Epithelial cell of proximal tubule (primary cell): ENCODE measurements at regions not wholly inside any gene's neighbourhood (a gene's known extent, or its start where the extent isn't known, plus 50 kb on each side); places are given as distances from the start of the nearest gene placed in this dataset.
"Not testable (repeated sequence)": the region's sequence is repeated elsewhere in the genome, so short reads cannot be mapped to it uniquely, and the experiment has no call there.

Source experiments
- DNase-seq: peaks from one replicate; pipeline ENCODE4 v3.0.0-alpha.2; 2011; ENCODE audit warnings: low read depth
- H3K4me3 ChIP-seq: 2 replicates; pipeline ENCODE4 v1.5.1; 2011; ENCODE audit warnings: low read depth, mild to moderate bottlenecking, low read length
- CTCF ChIP-seq: conservative IDR thresholded peaks from 2 replicates; pipeline ENCODE4 v1.5.1; 2012; ENCODE audit warnings: low read depth, mild to moderate bottlenecking, low read length

GRCh38 chr5:86305050-86305449 is 312.7 kb upstream of the COX7C start:
- peak; percentile 49 for TF ChIP-seq CTCF
- not testable (repeated sequence) for DNase-seq, H3K4me3 ChIP-seq

- DNase-seq: no peak
- H3K4me3 ChIP-seq: no peak overlapping the region
- TF ChIP-seq CTCF: no peak
Measured at GRCh38 chr5:86314951-86315350, 302.8 kb upstream of the COX7C start.

GRCh38 chr5:86320266-86320665 is 297.5 kb upstream of the COX7C start:
- TF ChIP-seq CTCF: no peak
- no peak overlapping the region for H3K4me3 ChIP-seq
- DNase-seq: peak; percentile 42

GRCh38 chr5:86329318-86329717 is 288.4 kb upstream of the COX7C start:
- TF ChIP-seq CTCF: no peak
- no peak overlapping the region for H3K4me3 ChIP-seq
- DNase-seq: no peak

- H3K4me3 ChIP-seq: no peak overlapping the region
- no peak for DNase-seq
- no peak for TF ChIP-seq CTCF
Measured at GRCh38 chr5:86330736-86331135, 287.0 kb upstream of the COX7C start.

- no peak for TF ChIP-seq CTCF
Measured at GRCh38 chr5:86332851-86333250, 284.9 kb upstream of the COX7C start.

GRCh38 chr5:86337667-86338460 is 279.9 kb upstream of the COX7C start:
- no peak for TF ChIP-seq CTCF

More at GRCh38 chr5:86332851-86333250, 284.9 kb upstream of the COX7C start:
- no peak for DNase-seq
- H3K4me3 ChIP-seq: no peak overlapping the region

More at GRCh38 chr5:86337667-86338460, 279.9 kb upstream of the COX7C start:
- DNase-seq: no peak
- no peak overlapping the region for H3K4me3 ChIP-seq
